ENCODE measurements at regions not wholly inside any gene's neighbourhood (a gene's known extent, or its start where the extent isn't known, plus 50 kb on each side); places are given as distances from the start of the nearest gene placed in this dataset.

DNA sequence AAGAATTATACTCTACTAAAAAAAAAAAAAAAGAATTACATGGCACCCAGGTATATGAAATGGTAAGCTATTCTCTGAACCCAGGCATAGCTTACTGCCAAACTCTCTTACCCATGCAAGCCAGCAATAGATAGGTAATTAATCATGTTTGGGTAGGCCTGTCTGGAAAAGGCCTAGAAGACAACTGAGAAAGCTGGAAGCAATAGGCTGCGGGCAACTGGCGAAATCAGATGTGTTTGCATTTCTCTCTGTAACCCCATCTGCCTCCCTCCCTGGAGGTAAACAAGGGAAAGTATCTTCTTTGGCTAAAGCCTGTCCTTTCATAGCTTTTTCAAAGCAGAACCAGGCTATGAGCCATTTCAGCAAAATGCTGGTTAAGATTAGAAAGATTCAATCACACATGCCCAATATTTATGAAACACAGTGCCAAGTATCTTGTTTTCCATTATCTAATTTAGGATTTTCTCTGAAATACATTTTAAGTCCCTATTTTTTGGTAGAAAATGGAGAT lies 934.8 kb upstream of the DDX18 start:
- ChIA-PET CTCF (ENCODE audit: partially characterized antibody) (interaction anchor here (0.6 to 1.6 kb wide), 5 partner anchors 11 to 72 kb away, joined by 3 read pairs; no protein-coding TSS in a partner anchor), POLR2A (ENCODE audit: partially characterized antibody) (interaction anchor here (0.6 kb wide), 1 partner anchor 65 kb away, joined by 4 read pairs; no protein-coding TSS in a partner anchor)
- no peak overlapping the region for H2BK120ac ChIP-seq (replicated peaks; ENCODE audit: low read depth, low read length)
- no peaks in the 10 kb centered on the region for H3K79me1 ChIP-seq (ENCODE audit: low read depth, low read length)
- H2BK15ac ChIP-seq (ENCODE audit: low read length), result no peak overlapping the region
- H3K27ac ChIP-seq (ENCODE audit: low read depth, low read length), result no peak overlapping the region
- WGBS, 2 experiments (ENCODE audit: extremely low coverage in 1 of 2, insufficient coverage in 1 of 2, insufficient read length in 1 of 2, insufficient replicate concordance in 2 of 2, low coverage in 1 of 2, low lambda C conversion rate in 2 of 2, missing lambda C conversion rate in 1 of 2), result 71% methylated on average over 2 of the region's 2 CpGs; no CpG with 5 or more reads in 1 of the 2 experiments
- no peak overlapping the region for H2AK5ac ChIP-seq (ENCODE audit: low read depth, low read length)
- no peak overlapping the region for H3K14ac ChIP-seq (ENCODE audit: insufficient read length)
- H2AFZ ChIP-seq (ENCODE audit: low read length), result no peak overlapping the region
- no peak overlapping the region for H4K91ac ChIP-seq (replicated peaks; ENCODE audit: insufficient read length, low read length)
- H4K5ac ChIP-seq (ENCODE audit: insufficient read length, low read depth, low read length), result no peak overlapping the region
- no peaks in the 10 kb centered on the region for H3K79me2 ChIP-seq (ENCODE audit: control insufficient read depth in 1 of 2, insufficient read depth in 2 of 2, low read length in 2 of 2)
- H3K4me1 ChIP-seq (replicated peaks in 1 of 4; ENCODE audit: control insufficient read depth in 3 of 4, insufficient read depth in 4 of 4, low read length in 3 of 4), result no peaks in the 10 kb centered on the region
- H3K23me2 ChIP-seq (ENCODE audit: low read depth, low read length), result no peaks in the 10 kb centered on the region
- no peak overlapping the region for H3K18ac ChIP-seq (ENCODE audit: extremely low read depth, low read length)
- H3K27me3 ChIP-seq (replicated peaks in 1 of 4; ENCODE audit: control insufficient read depth in 3 of 4, extremely low read depth in 1 of 4, insufficient read depth in 3 of 4, low read length in 3 of 4), result no peaks in the 10 kb centered on the region
- H3K9ac ChIP-seq (replicated peaks in 1 of 4; ENCODE audit: extremely low read depth in 1 of 4, low read depth in 3 of 4, low read length in 3 of 4), result no peak overlapping the region
- no peaks in the 10 kb centered on the region for H3K9me3 ChIP-seq (ENCODE audit: insufficient read depth in 2 of 2, low read depth in 1 of 2, low read length in 1 of 2)
- H3K4ac ChIP-seq (replicated peaks; ENCODE audit: insufficient read length, low read depth, low read length), result no peak overlapping the region
- H3K56ac ChIP-seq (replicated peaks; ENCODE audit: insufficient read length, low read depth, low read length), result no peak overlapping the region
- FAIRE-seq, result no peak
- H3K36me3 ChIP-seq (ENCODE audit: control insufficient read depth in 2 of 4, insufficient read depth in 4 of 4, low read length in 3 of 4), result no peaks in the 10 kb centered on the region
- no peak for DNase-seq (ENCODE audit: low read depth in 1 of 2, low spot score in 2 of 2)
- H2BK5ac ChIP-seq (ENCODE audit: low read depth, low read length), result no peak overlapping the region
- no peak overlapping the region for H3K4me3 ChIP-seq (ENCODE audit: extremely low read depth in 1 of 4, insufficient read depth in 2 of 4, low read depth in 3 of 4, low read length in 4 of 4)
- H3K23ac ChIP-seq (ENCODE audit: insufficient read length), result no peak overlapping the region
- no peaks in the 10 kb centered on the region for H4K20me1 ChIP-seq (replicated peaks in 1 of 2; ENCODE audit: control insufficient read depth in 1 of 2, insufficient read depth in 2 of 2, low read length in 2 of 2)
- TF ChIP-seq, protein P1, sequence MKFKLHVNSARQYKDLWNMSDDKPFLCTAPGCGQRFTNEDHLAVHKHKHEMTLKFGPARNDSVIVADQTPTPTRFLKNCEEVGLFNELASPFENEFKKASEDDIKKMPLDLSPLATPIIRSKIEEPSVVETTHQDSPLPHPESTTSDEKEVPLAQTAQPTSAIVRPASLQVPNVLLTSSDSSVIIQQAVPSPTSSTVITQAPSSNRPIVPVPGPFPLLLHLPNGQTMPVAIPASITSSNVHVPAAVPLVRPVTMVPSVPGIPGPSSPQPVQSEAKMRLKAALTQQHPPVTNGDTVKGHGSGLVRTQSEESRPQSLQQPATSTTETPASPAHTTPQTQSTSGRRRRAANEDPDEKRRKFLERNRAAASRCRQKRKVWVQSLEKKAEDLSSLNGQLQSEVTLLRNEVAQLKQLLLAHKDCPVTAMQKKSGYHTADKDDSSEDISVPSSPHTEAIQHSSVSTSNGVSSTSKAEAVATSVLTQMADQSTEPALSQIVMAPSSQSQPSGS (IDR thresholded peaks at IDR 0.05; ENCODE audit: low read length), result no peak
- TF ChIP-seq BCL11A (IDR thresholded peaks at IDR 0.05; ENCODE audit: low read depth in 2 of 2, low read length in 2 of 2), result no peak
- TF ChIP-seq TEAD4 (IDR thresholded peaks at IDR 0.05; ENCODE audit: low read depth, low read length), result no peak
- no peak for TF ChIP-seq RAD21 (IDR thresholded peaks at IDR 0.05 in 1 of 2, conservative IDR thresholded peaks at IDR 0.05 in 1 of 2; ENCODE audit: low read depth in 2 of 2, low read length in 2 of 2)
- TF ChIP-seq MAFK (IDR thresholded peaks at IDR 0.05; ENCODE audit: low read depth, low read length), result no peak
- TF ChIP-seq PHF8 (conservative IDR thresholded peaks at IDR 0.05; ENCODE audit: low read depth, low read length), result no peak
- TF ChIP-seq, protein P2, sequence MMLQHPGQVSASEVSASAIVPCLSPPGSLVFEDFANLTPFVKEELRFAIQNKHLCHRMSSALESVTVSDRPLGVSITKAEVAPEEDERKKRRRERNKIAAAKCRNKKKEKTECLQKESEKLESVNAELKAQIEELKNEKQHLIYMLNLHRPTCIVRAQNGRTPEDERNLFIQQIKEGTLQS (IDR thresholded peaks at IDR 0.05; ENCODE audit: insufficient read depth, low read depth, low read length), result no peak
- TF ChIP-seq BRCA1 (IDR thresholded peaks at IDR 0.05; ENCODE audit: low read depth, low read length), result no peak
- no peak for TF ChIP-seq CHD2 (IDR thresholded peaks at IDR 0.05; ENCODE audit: low read length)
- TF ChIP-seq TAF7 (optimal IDR thresholded peaks at IDR 0.05; ENCODE audit: borderline replicate concordance, low read depth, low read length), result no peak
- TF ChIP-seq ZNF274 (IDR thresholded peaks at IDR 0.05; ENCODE audit: borderline replicate concordance, extremely low read depth, low read length), result no peak
- H2BK12ac ChIP-seq (ENCODE audit: low read depth, low read length), result no peak overlapping the region
- H2BK20ac ChIP-seq (ENCODE audit: low read length), result no peak overlapping the region
- no peak overlapping the region for H4K8ac ChIP-seq (ENCODE audit: extremely low read depth, insufficient read depth, low read length)
- no peak overlapping the region for H3K4me2 ChIP-seq (ENCODE audit: insufficient read depth in 1 of 2, low read depth in 2 of 2, low read length in 2 of 2)
